SK-N-MC (cell line): ENCODE measurements at regions not wholly inside any gene's neighbourhood (a gene's known extent, or its start where the extent isn't known, plus 50 kb on each side); places are given as distances from the start of the nearest gene placed in this dataset.

Experiments
- DNase-seq: peaks from one replicate; pipeline ENCODE4 v3.0.0-alpha.2; 2011; ENCODE audit warnings: low read depth, low spot score
- H3K27ac ChIP-seq: fragments of 200-600 bp; sonication (generic); 2 replicates; pipeline ENCODE4 v1.5.1; 2016; ENCODE audit warnings: mixed run types
- H3K36me3 ChIP-seq: fragments of 200-600 bp; sonication (generic); 2 replicates; pipeline ENCODE4 v1.6.1; 2017; ENCODE audit warnings: antibody characterized with exemption, low read length, mixed read lengths; ENCODE audit not compliant: insufficient read depth
- H3K4me3 ChIP-seq: fragments of 200-600 bp; sonication (generic); 2 replicates; pipeline ENCODE4 v1.5.1; 2016
- H3K9ac ChIP-seq: fragments of 200-600 bp; sonication (generic); 2 replicates; pipeline ENCODE4 v1.8.0; 2017; ENCODE audit warnings: mixed run types, mixed read lengths; ENCODE audit not compliant: insufficient read length
- H3K9me3 ChIP-seq: fragments of 200-600 bp; sonication (generic); 2 replicates; pipeline ENCODE4 v1.6.1; 2017; ENCODE audit warnings: low read depth, mild to moderate bottlenecking, antibody characterized with exemption, low read length, moderate library complexity, mixed read lengths
- EZH2 ChIP-seq: fragments of 200-600 bp; sonication (generic); IDR thresholded peaks from one replicate; pipeline ENCODE4 v1.6.1; 2017; ENCODE audit warnings: antibody characterized with exemption
- FOXP2 ChIP-seq: optimal IDR thresholded peaks from 2 replicates; pipeline ENCODE3; 2011; ENCODE audit warnings: mild to moderate bottlenecking, moderate library complexity; ENCODE audit not compliant: insufficient read depth; ENCODE audit errors: extremely low read length, control extremely low read depth
- POLR2AphosphoS5 ChIP-seq: IDR thresholded peaks from 2 replicates; pipeline ENCODE4 v1.6.1; 2012; ENCODE audit warnings: mild to moderate bottlenecking, low read depth, low read length, borderline replicate concordance

GRCh38 chr7:17009007-17009719, 127.4 kb upstream of the AGR3 start:
- Histone ChIP-seq H3K9ac (no peak overlapping the region), H3K27ac (no peak overlapping the region), H3K36me3 (no peaks in the 10 kb centered on the region), H3K9me3 (no peaks in the 10 kb centered on the region), H3K4me3 (no peak overlapping the region)
- TF ChIP-seq EZH2 (no peak), FOXP2 (no peak), POLR2AphosphoS5 (no peak)
- DNase-seq: no peak

GRCh38 chr7:17009933-17010332, 128.2 kb upstream of the AGR3 start:
- TF ChIP-seq EZH2 (no peak), FOXP2 (no peak), POLR2AphosphoS5 (no peak)
- no peak overlapping the region for H3K27ac ChIP-seq
- H3K9ac ChIP-seq: no peak overlapping the region
- DNase-seq: no peak
- no peak overlapping the region for H3K4me3 ChIP-seq
- H3K9me3 ChIP-seq: no peaks in the 10 kb centered on the region
- no peaks in the 10 kb centered on the region for H3K36me3 ChIP-seq

DNA sequence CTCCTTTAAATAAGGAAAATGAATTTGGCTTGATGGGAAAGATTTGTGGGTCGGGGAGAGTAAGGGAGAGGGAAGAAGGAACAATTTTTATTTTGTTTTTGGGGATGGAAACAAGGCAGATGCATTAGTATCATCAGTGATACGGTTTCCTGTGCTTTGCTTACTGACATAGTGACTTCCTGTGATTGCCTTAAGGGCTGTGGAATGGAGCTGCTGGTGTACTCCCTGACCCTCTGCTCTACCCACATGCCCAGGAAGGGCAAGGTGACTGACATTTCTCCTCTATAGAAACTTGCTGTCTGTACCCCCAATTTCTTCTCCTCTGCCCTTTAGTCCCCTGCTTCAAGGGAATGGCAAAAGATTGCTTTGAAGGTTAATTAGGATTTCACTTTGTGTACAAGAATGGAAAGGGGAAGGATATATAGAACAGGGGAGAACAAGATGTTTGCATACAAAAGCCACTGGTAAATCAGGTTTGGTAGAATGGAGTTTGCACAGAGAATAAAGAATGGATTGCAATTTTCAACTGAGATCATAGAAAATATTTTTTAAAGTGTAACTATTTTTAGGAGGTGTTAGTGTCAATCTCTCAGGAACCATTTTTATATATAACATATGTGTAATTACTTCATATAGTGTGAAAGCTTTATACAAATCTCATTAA, 129.0 kb upstream of the AGR3 start:
- Histone ChIP-seq H3K9ac (no peak overlapping the region), H3K36me3 (no peaks in the 10 kb centered on the region), H3K27ac (no peak overlapping the region), H3K9me3 (no peaks in the 10 kb centered on the region), H3K4me3 (no peak overlapping the region)
- TF ChIP-seq FOXP2 (no peak), EZH2 (no peak), POLR2AphosphoS5 (no peak)
- DNase-seq: no peak

DNA sequence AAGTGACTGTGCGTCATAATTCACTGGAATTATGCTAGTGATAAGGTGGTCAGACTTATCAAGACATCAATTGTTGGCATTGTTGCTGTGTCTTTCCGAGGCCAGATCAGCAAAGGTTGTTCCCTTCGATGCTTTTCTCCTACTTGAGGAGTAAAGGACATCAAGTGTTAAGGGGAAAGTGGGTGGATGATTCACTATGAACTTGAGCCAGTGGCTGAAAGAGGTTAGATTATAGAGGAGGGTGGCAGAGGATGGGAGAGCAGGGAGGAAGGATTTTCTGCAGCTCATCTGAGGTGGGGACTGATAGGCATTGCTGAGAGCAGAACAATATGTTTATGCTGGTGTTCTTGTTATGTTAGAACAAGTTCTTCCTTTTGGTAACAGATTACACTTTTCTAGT, 131.4 kb upstream of the AGR3 start:
- Histone ChIP-seq H3K27ac (no peak overlapping the region), H3K9ac (no peak overlapping the region), H3K9me3 (no peaks in the 10 kb centered on the region), H3K4me3 (no peak overlapping the region), H3K36me3 (no peaks in the 10 kb centered on the region)
- TF ChIP-seq FOXP2 (no peak), POLR2AphosphoS5 (no peak), EZH2 (no peak)
- DNase-seq: no peak

DNA sequence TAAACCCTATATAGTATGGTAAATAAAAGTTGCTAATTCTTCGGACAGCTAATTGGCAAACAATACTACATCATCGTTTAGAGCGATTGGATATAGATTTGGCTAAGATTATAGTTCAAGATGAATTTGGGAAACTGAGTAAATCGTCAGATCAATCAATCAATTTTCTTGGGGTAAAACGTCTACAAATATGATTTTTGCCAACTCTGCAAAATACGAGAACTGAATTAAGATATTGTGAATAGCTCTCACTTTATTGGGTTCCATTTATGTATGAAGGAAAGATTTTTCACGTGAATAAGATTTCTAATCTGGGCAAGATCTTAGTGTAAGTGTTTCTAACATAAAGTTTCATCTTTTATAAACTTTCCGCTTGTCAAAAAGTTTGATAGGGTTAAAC, 132.9 kb upstream of the AGR3 start:
- no peak for DNase-seq
- H3K36me3 ChIP-seq: no peaks in the 10 kb centered on the region
- no peak overlapping the region for H3K4me3 ChIP-seq
- no peak overlapping the region for H3K27ac ChIP-seq
- no peak for TF ChIP-seq EZH2
- no peaks in the 10 kb centered on the region for H3K9me3 ChIP-seq
- H3K9ac ChIP-seq: no peak overlapping the region

- no peak for DNase-seq
- Histone ChIP-seq H3K9ac (peak overlapping the region; percentile 46), H3K36me3 (no peaks in the 10 kb centered on the region), H3K4me3 (peak overlapping the region; percentile 16; the same call in 1 of the 2 replicates), H3K27ac (peak overlapping the region; percentile 85), H3K9me3 (no peaks in the 10 kb centered on the region)
- TF ChIP-seq POLR2AphosphoS5 (no peak), EZH2 (no peak), FOXP2 (no peak)
These were observed 133.8 kb upstream of the AGR3 start for GRCh38 chr7:17015598-17016031.

DNA sequence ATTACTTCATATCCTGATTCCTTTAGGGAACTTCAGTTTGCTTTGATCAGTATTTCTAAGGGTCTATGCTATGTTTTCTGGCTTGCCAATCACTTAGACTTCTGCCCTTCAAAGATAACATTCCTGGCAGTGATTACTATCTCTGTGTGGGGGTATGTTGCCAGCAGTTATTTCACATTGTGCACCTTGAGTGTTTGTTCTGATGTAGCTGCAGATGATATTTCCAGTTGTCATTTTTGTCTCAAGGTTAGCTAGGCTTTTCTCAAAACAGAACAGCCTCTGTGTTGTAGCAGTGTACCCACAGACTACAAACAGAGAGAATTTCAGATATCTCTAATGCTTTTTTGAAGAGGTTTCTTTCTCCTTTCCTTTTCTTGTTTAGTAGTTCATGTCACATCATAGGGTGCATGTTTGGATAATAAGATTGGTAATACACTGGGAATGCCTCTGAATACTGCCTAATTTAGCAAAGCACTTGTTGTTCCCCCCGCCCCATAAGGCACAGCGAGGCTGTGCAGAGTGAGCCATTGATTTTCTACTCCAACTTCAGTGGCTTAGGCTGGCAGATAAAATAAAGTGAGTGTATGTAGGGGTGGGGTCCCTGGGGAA, 134.7 kb upstream of the AGR3 start:
- H3K9ac ChIP-seq: no peak overlapping the region
- no peak overlapping the region for H3K4me3 ChIP-seq
- TF ChIP-seq EZH2 (no peak), POLR2AphosphoS5 (no peak)
- H3K27ac ChIP-seq: no peak overlapping the region
- H3K36me3 ChIP-seq: no peaks in the 10 kb centered on the region
- no peaks in the 10 kb centered on the region for H3K9me3 ChIP-seq
- no peak for DNase-seq

DNA sequence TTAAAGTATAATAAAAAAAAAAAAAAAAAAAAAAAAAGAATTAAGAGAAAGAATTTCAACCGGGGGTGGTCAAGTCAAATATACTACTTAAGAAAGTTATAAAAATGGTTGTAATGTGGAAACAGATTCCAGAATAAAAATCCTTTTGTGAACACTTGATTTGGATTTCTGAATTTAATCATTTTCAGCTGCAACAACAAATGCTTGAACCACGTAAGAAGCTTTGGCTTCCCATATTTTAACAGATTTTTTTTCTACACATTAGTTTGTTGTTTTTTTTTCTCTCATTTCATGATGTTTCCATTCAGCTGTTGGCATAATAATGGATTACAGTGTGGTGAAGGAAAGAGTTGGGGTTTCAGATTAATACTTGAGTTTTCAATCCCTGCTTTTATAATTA, 137.3 kb upstream of the AGR3 start:
- no peak for TF ChIP-seq FOXP2
- no peak for TF ChIP-seq EZH2
- Histone ChIP-seq H3K9ac (no peak overlapping the region), H3K36me3 (no peaks in the 10 kb centered on the region), H3K27ac (peak overlapping the region; percentile 4; the same call in 1 of the 2 replicates), H3K9me3 (no peaks in the 10 kb centered on the region), H3K4me3 (no peak overlapping the region)
- no peak for DNase-seq

DNA sequence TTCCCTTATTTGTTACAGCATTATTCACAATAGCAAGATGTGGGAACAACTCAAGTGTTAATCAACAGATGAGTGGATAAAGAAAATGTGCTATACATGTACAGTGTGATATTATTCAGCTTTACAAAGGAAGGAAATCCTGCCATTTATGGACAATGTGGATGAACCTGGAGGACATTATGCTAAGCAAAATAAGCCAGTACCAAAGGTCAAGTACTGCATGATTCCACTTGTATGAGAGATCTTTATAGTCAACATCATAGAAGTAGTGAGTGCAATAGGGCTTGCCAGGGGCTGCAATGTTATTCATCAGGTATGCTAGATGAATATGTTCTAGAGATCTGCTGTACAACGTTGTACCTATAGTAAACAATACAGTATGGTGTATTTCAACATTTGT, 138.5 kb upstream of the AGR3 start:
- Histone ChIP-seq H3K9ac (no peak overlapping the region), H3K36me3 (no peaks in the 10 kb centered on the region), H3K4me3 (no peak overlapping the region), H3K9me3 (no peaks in the 10 kb centered on the region), H3K27ac (no peak overlapping the region)
- DNase-seq: no peak
- no peak for TF ChIP-seq POLR2AphosphoS5
- no peak for TF ChIP-seq EZH2
- TF ChIP-seq FOXP2: no peak
